Heart right ventricle (tissue), 16 donors: ENCODE measurements at regions not wholly inside any gene's neighbourhood (a gene's known extent, or its start where the extent isn't known, plus 50 kb on each side); places are given as distances from the start of the nearest gene placed in this dataset.
A peak's percentile ranks its signal among the peaks of the same experiment; 100 is the strongest.

Experiments
- ATAC-seq, 8 donors: fragments of 200-7000 bp; cut with Tn5 transposase; one replicate each; pipeline ENCODE4 v1.9.1; 2020; ENCODE audit warnings: mild to moderate bottlenecking in 8 of 8, moderate library complexity in 8 of 8, moderate number of reproducible peaks in 1 of 8
- DNase-seq, 2 donors: peaks; one replicate each; pipeline ENCODE4 v3.0.0-alpha.2; 2020
- H3K27ac ChIP-seq, 10 donors: fragments of 200-600 bp; sonication (generic) in 2 of 10; one replicate each; pipeline versions ENCODE4 v1.5.0 to v1.8.0; 2020 to 2022; ENCODE audit warnings: mild to moderate bottlenecking in 3 of 10
- H3K27me3 ChIP-seq, 7 donors: fragments of 200-600 bp; one replicate each; pipeline ENCODE4 v1.8.0; 2021 to 2022; ENCODE audit warnings: mild to moderate bottlenecking in 2 of 7
- H3K36me3 ChIP-seq, 9 donors: fragments of 200-600 bp; sonication (generic) in 1 of 9; one replicate each; pipeline versions ENCODE4 v1.5.0 to v1.8.0; 2020 to 2022; ENCODE audit warnings: mild to moderate bottlenecking in 2 of 9
- H3K4me1 ChIP-seq, 9 donors: fragments of 200-600 bp; sonication (generic) in 1 of 9; one replicate each; pipeline versions ENCODE4 v1.5.0 to v1.8.0; 2020 to 2022; ENCODE audit warnings: mild to moderate bottlenecking in 4 of 9
- H3K4me3 ChIP-seq, 10 donors: fragments of 200-600 bp; sonication (generic) in 2 of 10; one replicate each; pipeline versions ENCODE4 v1.5.0 to v1.8.0; 2020 to 2022; ENCODE audit warnings: mild to moderate bottlenecking in 7 of 10, moderate library complexity in 2 of 10
- H3K9me3 ChIP-seq, 11 donors: fragments of 200-600 bp in 10 of 11; sonication (generic) in 2 of 11; one replicate each; pipeline versions ENCODE4 v1.5.0 to v1.8.0; 2013 to 2022; ENCODE audit warnings: mild to moderate bottlenecking in 2 of 11, control low read depth in 1 of 11, moderate library complexity in 1 of 11
- WGBS, 2 donors: extraction: QIAGEN DNeasy Blood & Tissue Kit; methylation state at CpG; one replicate each; pipeline ENCODE4 v1.1.7; 2013; ENCODE audit warnings: inconsistent platforms in 1 of 2; 5-methylcytosine and 5-hydroxymethylcytosine counted together
- intact Hi-C, 10 donors: fragments of 100-400 bp; cut with DNase I; formaldehyde crosslinking; loops; one replicate each; pipeline versions ENCODE4 v1.11.1 to v1.14.2; 2022
- TF ChIP-seq, protein P1 (sequence below), 9 donors: fragments of 200-600 bp; sonication (generic) in 2 of 9; IDR thresholded peaks; one replicate each; pipeline versions ENCODE4 v1.5.0 to v1.8.0; 2021 to 2022; ENCODE audit warnings: antibody characterized with exemption in 9 of 9, mild to moderate bottlenecking in 5 of 9, moderate library complexity in 1 of 9
- donor health status: Arrhythmogenic right ventricular cardiomyopathy.
- donor health status: ischemic (EF 13 %, LVEDD 7.1; RV severe dilation, severe dysfunction).
- donor health status: healthy with polysubstance abuse.
- donor health status: DM: no; HTN: yes; CAD: no.
- donor health status: DM: no; HTN: no; CAD: no.
- donor health status: ischemic (EF 25% LVEDD 6.9; RV normal size, moderate dysfunction).
- donor health status: ischemic (EF 25% LVEDD 5.7; RV mildly dilated, moderate dysfunction).
- donor health status: healthy.
- donor health status: DM: yes; HTN: yes; CAD: no.
- donor health status: Ischemic cardiomyopathy.
- donor health status: ischemic (EF 35%, LVEDD 5.7; RV mildly dilated, moderate dysfunction).
- donor health status: nonischemic (EF 11% LVEDD 7.7; RV severe dilation, severe dysfunction).
- donor health status: DM: yes; HTN: yes; CAD: no.
- donor health status: PGD.
- donor health status: ischemic (EF 29% LVEDD 5.4; RV normal size, mild dysfunction).
- donor health status: nonischemic (EF 23%, LVEDD 6.1; RV moderate dilation, normal function).

DNA sequence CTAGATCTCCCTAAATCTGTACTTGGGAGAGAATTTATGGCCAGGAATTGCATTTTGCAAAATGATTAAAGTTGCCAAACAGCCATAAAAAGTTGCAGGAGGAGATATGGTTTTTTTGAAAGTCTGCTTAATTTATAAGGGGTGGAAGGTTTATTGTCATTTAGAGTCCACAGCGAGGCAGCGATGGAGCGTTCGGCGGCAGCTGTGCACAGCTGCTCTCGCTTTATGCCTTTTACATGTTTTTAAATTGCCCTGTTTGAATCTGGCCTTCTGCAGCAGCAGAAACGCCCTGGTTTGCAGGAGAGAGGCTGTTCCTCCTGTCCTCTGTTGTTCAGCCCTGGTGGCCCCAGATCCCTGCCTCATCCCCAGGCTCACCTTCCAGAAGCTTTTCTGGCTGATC lies 144.9 kb upstream of the POU3F1 start:
- H3K27ac ChIP-seq = no peak overlapping the region
- TF ChIP-seq, protein P1, sequence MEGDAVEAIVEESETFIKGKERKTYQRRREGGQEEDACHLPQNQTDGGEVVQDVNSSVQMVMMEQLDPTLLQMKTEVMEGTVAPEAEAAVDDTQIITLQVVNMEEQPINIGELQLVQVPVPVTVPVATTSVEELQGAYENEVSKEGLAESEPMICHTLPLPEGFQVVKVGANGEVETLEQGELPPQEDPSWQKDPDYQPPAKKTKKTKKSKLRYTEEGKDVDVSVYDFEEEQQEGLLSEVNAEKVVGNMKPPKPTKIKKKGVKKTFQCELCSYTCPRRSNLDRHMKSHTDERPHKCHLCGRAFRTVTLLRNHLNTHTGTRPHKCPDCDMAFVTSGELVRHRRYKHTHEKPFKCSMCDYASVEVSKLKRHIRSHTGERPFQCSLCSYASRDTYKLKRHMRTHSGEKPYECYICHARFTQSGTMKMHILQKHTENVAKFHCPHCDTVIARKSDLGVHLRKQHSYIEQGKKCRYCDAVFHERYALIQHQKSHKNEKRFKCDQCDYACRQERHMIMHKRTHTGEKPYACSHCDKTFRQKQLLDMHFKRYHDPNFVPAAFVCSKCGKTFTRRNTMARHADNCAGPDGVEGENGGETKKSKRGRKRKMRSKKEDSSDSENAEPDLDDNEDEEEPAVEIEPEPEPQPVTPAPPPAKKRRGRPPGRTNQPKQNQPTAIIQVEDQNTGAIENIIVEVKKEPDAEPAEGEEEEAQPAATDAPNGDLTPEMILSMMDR (IDR thresholded peaks at IDR 0.05) = no peak
- ATAC-seq = peak in 1 of 8 donors; percentile 29
- H3K36me3 ChIP-seq = no peaks in the 10 kb centered on the region
- 71% methylated on average over 7 of the region's 7 CpGs for WGBS, 2 donors
- intact Hi-C loops = no loop called here
- DNase-seq = no peak
- peaks cover 0 to 6% (median 0%) of the 10 kb centered on the region in 11 donors for H3K9me3 ChIP-seq
- H3K27me3 ChIP-seq = peaks cover 0 to 39% (median 12%) of the 10 kb centered on the region in 7 donors
- no peaks in the 10 kb centered on the region for H3K4me1 ChIP-seq
- no peak overlapping the region for H3K4me3 ChIP-seq

DNA sequence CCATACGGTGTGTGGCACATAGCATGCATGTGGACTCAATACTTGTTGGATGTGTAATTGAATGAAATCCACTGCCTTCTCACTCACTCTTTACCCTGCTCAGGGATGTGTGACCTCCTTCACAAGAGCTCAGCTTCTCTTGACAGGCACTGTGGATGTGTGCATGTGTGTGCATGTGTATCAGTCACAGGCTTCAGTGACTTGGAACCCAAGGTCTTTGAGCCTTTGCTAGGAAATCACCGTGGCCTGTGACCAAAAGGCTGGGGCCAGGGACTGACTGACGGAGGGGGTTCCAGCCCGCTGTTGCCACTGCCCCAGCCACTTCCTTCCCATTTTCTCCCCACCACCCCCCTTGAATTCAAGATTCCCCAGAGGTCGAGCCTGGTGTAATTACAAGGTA lies 144.4 kb upstream of the POU3F1 start:
- ATAC-seq = no peak

DNA sequence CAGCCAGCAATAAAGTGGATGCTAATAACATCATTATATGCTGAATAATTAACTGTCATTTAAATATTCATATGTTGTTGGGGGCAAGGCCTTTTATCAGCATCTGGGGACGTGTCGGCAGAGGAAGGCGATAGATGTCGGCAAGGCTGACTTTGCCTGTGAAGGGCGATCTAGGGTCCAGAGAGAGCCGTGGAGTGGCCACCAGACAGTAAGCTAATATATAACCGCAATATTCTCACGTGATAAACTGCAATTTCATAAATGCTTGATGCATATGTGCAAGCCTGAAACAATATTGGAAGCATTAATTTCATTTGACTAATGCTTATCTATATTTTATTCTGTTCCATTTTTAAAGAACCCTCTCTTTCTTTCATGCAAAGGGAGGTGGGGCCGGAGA lies 141.0 kb upstream of the POU3F1 start:
- ATAC-seq (no peak), DNase-seq (no peak)
- TF ChIP-seq, protein P1 (IDR thresholded peaks at IDR 0.05) = no peak
- 87 to 90% methylated on average over 9 of the region's 9 CpGs for WGBS, 2 donors
- no peak overlapping the region for H3K4me3 ChIP-seq
- intact Hi-C loops = no loop called here
- no peak overlapping the region for H3K27ac ChIP-seq
- no peaks in the 10 kb centered on the region for H3K4me1 ChIP-seq
- no peaks in the 10 kb centered on the region for H3K36me3 ChIP-seq
- H3K9me3 ChIP-seq = peaks cover 0 to 6% (median 0%) of the 10 kb centered on the region in 11 donors
- peaks cover 0 to 55% (median 12%) of the 10 kb centered on the region in 7 donors for H3K27me3 ChIP-seq

More for the DNA sequence above, 144.4 kb upstream of the POU3F1 start:
- TF ChIP-seq, protein P1 (IDR thresholded peaks at IDR 0.05) = no peak
- Histone ChIP-seq H3K27ac (no peak overlapping the region), H3K36me3 (no peaks in the 10 kb centered on the region), H3K27me3 (peaks cover 0 to 43% (median 12%) of the 10 kb centered on the region in 7 donors), H3K4me3 (no peak overlapping the region), H3K4me1 (no peaks in the 10 kb centered on the region), H3K9me3 (peaks cover 0 to 6% (median 0%) of the 10 kb centered on the region in 11 donors)
- DNase-seq = no peak
- intact Hi-C loops = no loop called here
- WGBS, 2 donors = 50 to 56% methylated on average over 5 of the region's 5 CpGs

DNA sequence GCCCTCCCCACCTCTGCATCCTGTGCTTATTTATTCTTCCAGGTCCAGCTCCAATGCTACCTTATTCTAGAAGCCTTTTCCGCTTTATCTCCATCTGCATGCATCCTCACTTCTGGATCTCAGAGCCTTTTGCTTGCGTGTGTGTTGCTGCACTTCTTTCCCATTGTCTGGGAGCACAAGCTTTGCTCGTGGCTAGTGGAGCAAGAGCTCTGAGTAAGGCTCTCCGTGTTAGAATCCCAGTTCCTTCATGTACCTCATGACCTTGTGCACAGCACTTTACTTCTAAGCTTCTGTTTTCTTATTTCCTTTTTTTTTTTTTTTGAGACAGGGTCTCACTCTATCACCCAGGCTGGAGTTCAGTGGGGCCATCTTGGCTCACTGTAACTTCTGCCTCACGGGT lies 140.0 kb upstream of the POU3F1 start:
- DNase-seq (no peak), ATAC-seq (no peak)
- TF ChIP-seq, protein P1 (IDR thresholded peaks at IDR 0.05) = no peak
- Histone ChIP-seq H3K9me3 (peaks cover 0 to 6% (median 0%) of the 10 kb centered on the region in 11 donors), H3K27ac (no peak overlapping the region), H3K4me1 (no peaks in the 10 kb centered on the region), H3K4me3 (no peak overlapping the region), H3K27me3 (peaks cover 0 to 56% (median 12%) of the 10 kb centered on the region in 7 donors), H3K36me3 (no peaks in the 10 kb centered on the region)
- WGBS, 2 donors = 72 to 77% methylated on average over 5 of the region's 5 CpGs
- intact Hi-C loops = no loop called here
